Esophagus squamous epithelium (tissue), 4 donors: ENCODE measurements at regions not wholly inside any gene's neighbourhood (a gene's known extent, or its start where the extent isn't known, plus 50 kb on each side); places are given as distances from the start of the nearest gene placed in this dataset.

Experiments
- CTCF ChIP-seq, 6 experiments: fragments of 450-650 bp in 4 of 6; fragments of 200-600 bp in 2 of 6; sonication (generic) in 2 of 6; IDR thresholded peaks; one replicate each; pipeline ENCODE4 v1.5.1; 2016 to 2019; ENCODE audit warnings: antibody characterized with exemption in 6 of 6, mild to moderate bottlenecking in 4 of 6, moderate library complexity in 4 of 6
- POLR2A ChIP-seq, 4 donors: fragments of 450-650 bp; IDR thresholded peaks; one replicate each; pipeline ENCODE4 v1.6.1; 2017; ENCODE audit warnings: antibody characterized with exemption in 4 of 4, mild to moderate bottlenecking in 4 of 4, moderate library complexity in 3 of 4

DNA sequence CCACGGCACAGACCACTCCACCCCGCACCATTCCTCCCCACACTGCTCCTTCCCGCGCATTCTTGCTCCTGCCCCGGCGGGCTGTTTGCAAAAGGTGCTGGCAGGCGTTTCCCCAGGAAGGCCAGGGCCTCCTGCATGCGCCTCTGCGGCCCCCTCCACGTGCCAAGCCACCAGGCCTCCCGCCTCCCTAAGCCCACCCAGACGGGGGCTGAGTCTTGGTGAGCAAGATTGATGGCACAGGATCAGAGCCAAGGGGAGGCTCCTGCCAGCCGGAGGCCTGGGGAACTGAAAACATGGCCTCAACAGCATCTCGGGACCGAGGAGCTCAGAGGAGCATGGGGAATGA lies 328.3 kb upstream of the DIO3 start:
- TF ChIP-seq CTCF (IDR thresholded peaks at IDR 0.05) (no peak), POLR2A (IDR thresholded peaks at IDR 0.05) (no peak)
